PC-9 (cell line): ENCODE measurements at regions not wholly inside any gene's neighbourhood (a gene's known extent, or its start where the extent isn't known, plus 50 kb on each side); places are given as distances from the start of the nearest gene placed in this dataset.

Experiments used
- CTCF ChIP-seq: fragments of 200-600 bp; sonication (generic); conservative IDR thresholded peaks from 2 replicates; pipeline ENCODE4 v1.6.1; 2017; ENCODE audit warnings: mixed run types, antibody characterized with exemption, mild to moderate bottlenecking, moderate library complexity
- EZH2 ChIP-seq: fragments of 200-600 bp; sonication (generic); IDR thresholded peaks from 2 replicates; pipeline ENCODE4 v1.8.0; 2017; ENCODE audit warnings: antibody characterized with exemption, low read depth

- no peak for TF ChIP-seq CTCF
- no peak for TF ChIP-seq EZH2
These were observed 122.9 kb upstream of the TTC29 start for GRCh38 chr4:147068564-147068963.
